Spleen (tissue), 7 donors: ENCODE measurements at regions not wholly inside any gene's neighbourhood (a gene's known extent, or its start where the extent isn't known, plus 50 kb on each side); places are given as distances from the start of the nearest gene placed in this dataset.
"Not testable (repeated sequence)": the region's sequence is repeated elsewhere in the genome, so short reads cannot be mapped to it uniquely, and the experiment has no call there.

Source experiments
- POLR2A ChIP-seq, 3 donors: fragments of 450-650 bp; IDR thresholded peaks; one replicate each; pipeline ENCODE4 v1.5.1; 2017; ENCODE audit warnings: antibody characterized with exemption in 3 of 3, mild to moderate bottlenecking in 1 of 3
- POLR2AphosphoS5 ChIP-seq, 3 donors: sonication (generic); formaldehyde crosslinking; IDR thresholded peaks; one replicate each; pipeline ENCODE4 v1.5.1; 2017; ENCODE audit warnings: antibody characterized with exemption in 3 of 3
- TF ChIP-seq, protein P1 (sequence below), 11 experiments: fragments of 200-600 bp in 7 of 11; fragments of 450-650 bp in 4 of 11; sonication (generic) in 4 of 11; IDR thresholded peaks in 8 of 11; conservative IDR thresholded peaks in 3 of 11; 1 replicate in 7 of 11; 2 replicates in 4 of 11; pipeline versions ENCODE4 v1.4.0 to v1.8.0; 2016 to 2021; ENCODE audit warnings: antibody characterized with exemption in 11 of 11, inconsistent platforms in 4 of 11, mild to moderate bottlenecking in 1 of 11
- donor health status: DM: no; HTN: no; CAD: no; lungs with moderate emphysema.
- donor health status: DM: no; HTN: no; CAD: no.
- donor health status: DM: no; HTN: no; CAD: no.

DNA sequence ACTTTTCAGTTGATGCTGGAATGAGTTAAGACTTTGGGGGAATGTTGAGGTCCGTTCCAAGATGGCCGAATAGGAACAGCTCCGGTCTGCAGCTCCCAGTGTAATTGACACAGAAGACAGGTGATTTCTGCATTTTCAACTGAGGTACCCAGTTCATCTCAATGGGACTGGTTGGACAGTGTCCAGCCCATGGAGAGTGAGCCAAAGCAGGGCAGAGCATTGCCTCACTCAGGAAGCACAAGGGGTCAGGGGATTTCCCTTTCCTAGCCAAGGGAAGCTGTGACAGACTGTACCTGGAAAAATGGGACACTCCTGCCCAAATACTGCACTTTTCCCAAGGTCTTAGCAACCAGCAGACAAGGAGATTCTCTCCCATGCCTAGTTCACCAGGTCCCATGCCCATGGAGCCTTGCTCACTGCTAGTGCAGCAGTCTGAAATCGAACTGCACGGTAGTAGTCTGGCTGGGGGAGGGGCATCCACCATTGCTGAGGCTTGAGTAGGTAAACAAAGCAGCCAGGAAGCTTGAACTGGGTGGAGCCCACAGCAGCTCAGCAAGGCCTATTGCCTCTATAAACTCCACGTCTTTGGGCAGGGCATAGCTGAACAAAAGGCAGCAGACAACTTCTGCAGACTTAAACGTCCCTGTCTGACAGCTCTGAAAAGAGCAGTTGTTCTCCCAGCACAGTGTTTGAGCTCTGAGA is 231.0 kb downstream of the CHIC2 start:
- TF ChIP-seq POLR2A, POLR2AphosphoS5 (IDR thresholded peaks at IDR 0.05): not testable (repeated sequence)
- TF ChIP-seq, protein P1, sequence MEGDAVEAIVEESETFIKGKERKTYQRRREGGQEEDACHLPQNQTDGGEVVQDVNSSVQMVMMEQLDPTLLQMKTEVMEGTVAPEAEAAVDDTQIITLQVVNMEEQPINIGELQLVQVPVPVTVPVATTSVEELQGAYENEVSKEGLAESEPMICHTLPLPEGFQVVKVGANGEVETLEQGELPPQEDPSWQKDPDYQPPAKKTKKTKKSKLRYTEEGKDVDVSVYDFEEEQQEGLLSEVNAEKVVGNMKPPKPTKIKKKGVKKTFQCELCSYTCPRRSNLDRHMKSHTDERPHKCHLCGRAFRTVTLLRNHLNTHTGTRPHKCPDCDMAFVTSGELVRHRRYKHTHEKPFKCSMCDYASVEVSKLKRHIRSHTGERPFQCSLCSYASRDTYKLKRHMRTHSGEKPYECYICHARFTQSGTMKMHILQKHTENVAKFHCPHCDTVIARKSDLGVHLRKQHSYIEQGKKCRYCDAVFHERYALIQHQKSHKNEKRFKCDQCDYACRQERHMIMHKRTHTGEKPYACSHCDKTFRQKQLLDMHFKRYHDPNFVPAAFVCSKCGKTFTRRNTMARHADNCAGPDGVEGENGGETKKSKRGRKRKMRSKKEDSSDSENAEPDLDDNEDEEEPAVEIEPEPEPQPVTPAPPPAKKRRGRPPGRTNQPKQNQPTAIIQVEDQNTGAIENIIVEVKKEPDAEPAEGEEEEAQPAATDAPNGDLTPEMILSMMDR (IDR thresholded peaks at IDR 0.05 in 8 of 11, conservative IDR thresholded peaks at IDR 0.05 in 3 of 11) = not testable (repeated sequence)
